UCSD-AML1 (cell line): ENCODE measurements at regions not wholly inside any gene's neighbourhood (a gene's known extent, or its start where the extent isn't known, plus 50 kb on each side); places are given as distances from the start of the nearest gene placed in this dataset.
"Not testable (repeated sequence)": the region's sequence is repeated elsewhere in the genome, so short reads cannot be mapped to it uniquely, and the experiment has no call there.

Source experiments
- DNase-seq: peaks from one replicate; lab custom pipeline; 2025; ENCODE audit not compliant: unreplicated experiment; lab: John Stamatoyannopoulos, UW

- DNase-seq = no peak
Measured at GRCh38 chr13:62473190-62473943, 1057.7 kb upstream of the PCDH20 start.

GRCh38 chr13:62453761-62454160, 1038.1 kb upstream of the PCDH20 start:
- no peak for DNase-seq

- DNase-seq = no peak
Measured at GRCh38 chr13:62450759-62451158, 1035.1 kb upstream of the PCDH20 start.

- DNase-seq = not testable (repeated sequence)
Measured at GRCh38 chr13:62447771-62448382, 1032.2 kb upstream of the PCDH20 start.

- DNase-seq = no peak
Measured at GRCh38 chr13:62444805-62445204, 1029.2 kb upstream of the PCDH20 start.

GRCh38 chr13:62434081-62434480, 1018.4 kb upstream of the PCDH20 start:
- DNase-seq = no peak

GRCh38 chr13:62433660-62434059, 1018.0 kb upstream of the PCDH20 start:
- no peak for DNase-seq

GRCh38 chr13:62432906-62433305, 1017.3 kb upstream of the PCDH20 start:
- no peak for DNase-seq

- DNase-seq = no peak
Measured at GRCh38 chr13:62432295-62432694, 1016.6 kb upstream of the PCDH20 start.

- no peak for DNase-seq
Measured at GRCh38 chr13:62431852-62432251, 1016.2 kb upstream of the PCDH20 start.

- DNase-seq = no peak
Measured at GRCh38 chr13:62418872-62419271, 1003.2 kb upstream of the PCDH20 start.

- no peak for DNase-seq
Measured at GRCh38 chr13:62418376-62418775, 1002.7 kb upstream of the PCDH20 start.

GRCh38 chr13:62407871-62408270, 992.2 kb upstream of the PCDH20 start:
- DNase-seq = peak; percentile 1

GRCh38 chr13:62388515-62388914, 972.9 kb upstream of the PCDH20 start:
- no peak for DNase-seq

- no peak for DNase-seq
Measured at GRCh38 chr13:62387647-62388046, 972.0 kb upstream of the PCDH20 start.

- DNase-seq = not testable (repeated sequence)
Measured at GRCh38 chr13:62379241-62379640, 963.6 kb upstream of the PCDH20 start.

GRCh38 chr13:62377838-62378237, 962.2 kb upstream of the PCDH20 start:
- DNase-seq = no peak

- no peak for DNase-seq
Measured at GRCh38 chr13:62375653-62376052, 960.0 kb upstream of the PCDH20 start.

- DNase-seq = no peak
Measured at GRCh38 chr13:62371737-62372136, 956.1 kb upstream of the PCDH20 start.

- DNase-seq = not testable (repeated sequence)
Measured at GRCh38 chr13:62367971-62368370, 952.3 kb upstream of the PCDH20 start.

GRCh38 chr13:62360609-62361008, 945.0 kb upstream of the PCDH20 start:
- DNase-seq = no peak

GRCh38 chr13:62358646-62358932, 942.9 kb upstream of the PCDH20 start:
- DNase-seq = no peak
